ENCODE measurements at regions not wholly inside any gene's neighbourhood (a gene's known extent, or its start where the extent isn't known, plus 50 kb on each side); places are given as distances from the start of the nearest gene placed in this dataset.
A peak's percentile ranks its signal among the peaks of the same experiment; 100 is the strongest.

- H3K27ac ChIP-seq: no peak overlapping the region
- TF ChIP-seq CTCF (conservative IDR thresholded peaks at IDR 0.05) (no peak), ZFX (IDR thresholded peaks at IDR 0.05) (no peak)
Measured at GRCh38 chr20:58021481-58021880, 207.0 kb downstream of the ANKRD60 start.

DNA sequence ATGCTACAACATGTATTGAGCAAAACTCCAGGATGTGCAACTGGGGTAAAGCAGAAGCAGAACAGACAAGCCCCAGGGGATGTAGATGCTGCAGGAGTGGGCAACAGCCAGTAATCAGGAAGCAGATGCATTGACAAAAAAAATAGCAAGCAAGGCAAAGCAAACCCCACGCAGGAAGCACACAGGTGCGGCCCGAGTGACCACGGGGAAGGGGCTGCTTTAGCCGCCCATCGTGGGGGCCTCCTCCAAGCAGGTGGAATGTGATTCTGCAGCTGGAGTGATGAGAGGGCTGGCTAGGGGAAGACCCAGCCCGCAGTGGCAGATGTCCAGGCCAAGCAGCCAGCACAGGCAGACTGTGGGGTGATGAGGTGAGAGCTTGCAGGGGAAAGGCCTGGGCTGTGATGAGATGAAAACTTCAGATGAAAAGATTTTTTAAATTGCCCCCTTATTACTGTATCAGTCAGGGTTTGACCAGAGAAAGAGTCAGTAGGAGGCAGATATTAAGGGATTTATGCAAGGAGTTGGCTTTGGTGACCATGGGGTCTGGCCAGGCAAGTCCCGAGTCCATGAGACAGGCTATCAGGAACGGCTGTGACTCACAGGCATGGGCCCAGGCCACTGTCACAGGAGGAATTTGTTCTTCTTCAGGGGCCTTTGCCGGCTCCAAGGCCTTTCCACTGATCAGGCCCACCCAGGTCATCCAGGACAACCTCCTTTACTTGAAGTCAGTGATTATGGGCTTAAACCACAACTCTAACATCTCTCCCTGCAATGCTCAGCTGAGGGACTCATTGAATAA lies 207.6 kb downstream of the ANKRD60 start:
- no peak overlapping the region for H3K27ac ChIP-seq
- TF ChIP-seq ZFX (IDR thresholded peaks at IDR 0.05) (no peak), CTCF (conservative IDR thresholded peaks at IDR 0.05) (no peak)

DNA sequence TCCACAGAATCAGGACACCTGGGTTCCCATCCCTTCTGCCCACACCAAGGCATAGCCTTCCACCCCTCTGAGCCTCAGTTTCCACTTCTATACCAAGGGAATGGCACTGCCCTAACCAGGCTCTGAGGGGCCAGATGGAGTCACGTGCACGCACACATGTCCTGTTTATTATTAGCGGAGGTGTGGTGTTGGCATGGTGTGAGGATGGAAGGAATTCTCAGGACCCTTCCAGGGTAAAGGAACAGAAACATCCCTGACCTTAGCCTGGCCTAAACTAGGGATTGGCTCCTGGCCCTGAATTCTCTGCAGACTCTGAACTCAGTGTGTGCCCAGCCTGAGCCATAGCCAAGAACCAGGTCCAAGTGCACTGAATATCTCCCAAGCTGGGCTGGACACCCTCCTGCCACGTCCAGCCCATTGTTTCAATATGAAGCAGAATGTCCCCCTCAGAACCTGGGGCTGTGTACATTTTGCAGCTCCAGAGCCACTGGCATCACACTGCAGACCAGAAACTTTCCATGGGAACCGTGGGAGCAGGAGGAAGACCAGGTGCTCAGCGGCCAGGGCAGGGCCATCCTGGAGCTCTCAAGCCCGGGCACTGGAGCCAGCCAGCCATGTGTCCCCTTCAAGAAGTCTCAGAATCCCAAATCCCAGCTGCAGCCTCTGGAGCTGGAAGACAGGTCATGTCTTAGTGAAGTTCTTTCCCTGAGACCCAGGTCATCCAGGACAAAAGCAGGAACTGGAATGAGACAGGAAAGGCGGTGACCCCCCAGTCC lies 208.4 kb downstream of the ANKRD60 start:
- TF ChIP-seq CTCF (conservative IDR thresholded peaks at IDR 0.05): no peak
- TF ChIP-seq ZFX (IDR thresholded peaks at IDR 0.05): no peak

DNA sequence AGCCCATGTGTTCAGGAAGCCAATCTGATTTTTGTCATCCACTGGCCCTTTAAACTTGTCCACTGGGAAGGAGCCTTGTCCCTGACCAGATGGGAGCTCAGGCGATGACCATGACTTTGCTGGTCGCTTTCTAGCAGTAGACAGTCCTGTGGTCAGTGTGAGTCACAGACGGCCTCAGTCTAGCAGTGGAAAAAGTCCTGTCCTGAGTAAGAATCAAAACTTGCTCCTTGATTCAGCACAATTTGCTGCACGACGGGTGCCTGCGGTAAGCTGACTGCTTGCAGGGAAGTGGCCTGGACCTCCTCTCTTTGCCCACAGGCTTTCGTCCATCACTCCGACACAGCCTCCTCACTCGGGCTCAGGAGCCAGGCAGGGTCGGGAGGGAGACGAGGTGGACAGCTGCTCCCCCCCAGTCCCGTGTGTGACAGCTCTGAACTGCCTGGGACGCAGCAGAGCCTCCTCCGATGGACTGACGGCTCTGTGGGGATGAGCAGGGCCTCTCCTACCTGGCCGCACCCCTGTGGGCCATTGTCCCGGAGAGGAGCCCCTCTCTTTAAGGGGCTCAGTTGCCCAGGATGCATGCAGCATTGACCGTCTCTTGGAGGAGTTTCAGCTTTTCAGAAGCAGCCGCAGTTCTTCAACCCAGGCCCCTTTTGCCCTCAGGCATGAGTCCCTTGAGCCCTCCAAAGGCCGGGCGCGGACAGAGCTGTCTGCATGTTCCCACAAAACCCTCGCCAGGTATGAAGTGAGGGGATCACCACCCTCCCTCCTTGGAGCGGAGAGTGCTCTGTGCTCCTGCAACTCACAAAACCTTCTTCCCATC lies 209.2 kb downstream of the ANKRD60 start:
- TF ChIP-seq ZFX (IDR thresholded peaks at IDR 0.05) (no peak), CTCF (conservative IDR thresholded peaks at IDR 0.05) (no peak)
- H3K27ac ChIP-seq: no peak overlapping the region

More for the DNA sequence above, 208.4 kb downstream of the ANKRD60 start:
- H3K27ac ChIP-seq: no peak overlapping the region

- H3K27ac ChIP-seq: no peak overlapping the region
- TF ChIP-seq CTCF (conservative IDR thresholded peaks at IDR 0.05) (no peak), ZFX (IDR thresholded peaks at IDR 0.05) (no peak)
Measured at GRCh38 chr20:58018590-58018989, 209.9 kb downstream of the ANKRD60 start.

DNA sequence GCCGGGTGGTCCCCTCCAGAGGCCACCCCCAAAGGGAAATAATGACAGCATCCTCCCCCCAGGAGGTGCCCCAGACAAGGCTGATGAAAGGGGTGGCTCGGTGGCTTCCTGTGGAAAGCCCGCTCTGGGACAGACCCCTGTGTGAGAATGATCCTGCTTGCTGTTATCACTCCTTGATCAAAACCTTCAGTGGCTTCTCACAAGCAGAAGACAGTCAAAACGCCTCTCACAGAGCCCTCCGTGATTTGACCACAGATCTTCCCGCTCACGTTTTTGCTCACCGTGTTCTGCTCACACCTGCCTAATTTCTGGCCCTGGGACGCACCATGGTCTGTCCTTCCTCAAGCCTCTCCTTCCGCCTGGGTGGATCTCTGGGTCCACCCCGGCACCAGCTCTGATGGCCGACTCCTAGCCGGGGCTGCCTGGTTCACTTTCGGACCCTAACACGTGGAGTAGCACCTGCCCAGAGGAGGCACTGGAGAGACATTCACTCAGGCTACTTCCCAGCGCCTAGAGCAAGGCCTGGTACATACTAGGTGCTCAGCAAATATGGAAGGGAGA lies 210.4 kb downstream of the ANKRD60 start:
- TF ChIP-seq ZFX (IDR thresholded peaks at IDR 0.05): no peak
- TF ChIP-seq CTCF (conservative IDR thresholded peaks at IDR 0.05): no peak
- peak overlapping the region; percentile 33 for H3K27ac ChIP-seq
